ENCODE measurements at regions not wholly inside any gene's neighbourhood (a gene's known extent, or its start where the extent isn't known, plus 50 kb on each side); places are given as distances from the start of the nearest gene placed in this dataset.

GRCh38 chr2:5886462-5886861 is 194.3 kb downstream of the SOX11 start:
- Histone ChIP-seq H2AFZ (ENCODE audit: low read depth, low read length) (no peak overlapping the region), H3K36me3 (ENCODE audit: insufficient read depth, low read length) (no peaks in the 10 kb centered on the region), H3K4me2 (ENCODE audit: low read length) (no peak overlapping the region), H4K20me1 (ENCODE audit: insufficient read depth, low read length) (no peaks in the 10 kb centered on the region), H3K27ac (ENCODE audit: low read depth, low read length) (no peak overlapping the region), H3K4me3 (ENCODE audit: insufficient read depth, low read depth, low read length) (no peak overlapping the region), H3K79me2 (ENCODE audit: insufficient read depth, low read length) (no peaks in the 10 kb centered on the region), H3K4me1 (ENCODE audit: insufficient read depth, low read length) (no peaks in the 10 kb centered on the region), H3K9ac (ENCODE audit: low read length) (no peak overlapping the region), H3K27me3 (ENCODE audit: insufficient read depth, low read length) (no peaks in the 10 kb centered on the region), H3K9me3 (ENCODE audit: insufficient read depth, low read depth, low read length) (no peaks in the 10 kb centered on the region)
- H3K4me3 Mint-ChIP-seq (ENCODE audit: unreplicated experiment): no peak overlapping the region
- TF ChIP-seq, protein P1, sequence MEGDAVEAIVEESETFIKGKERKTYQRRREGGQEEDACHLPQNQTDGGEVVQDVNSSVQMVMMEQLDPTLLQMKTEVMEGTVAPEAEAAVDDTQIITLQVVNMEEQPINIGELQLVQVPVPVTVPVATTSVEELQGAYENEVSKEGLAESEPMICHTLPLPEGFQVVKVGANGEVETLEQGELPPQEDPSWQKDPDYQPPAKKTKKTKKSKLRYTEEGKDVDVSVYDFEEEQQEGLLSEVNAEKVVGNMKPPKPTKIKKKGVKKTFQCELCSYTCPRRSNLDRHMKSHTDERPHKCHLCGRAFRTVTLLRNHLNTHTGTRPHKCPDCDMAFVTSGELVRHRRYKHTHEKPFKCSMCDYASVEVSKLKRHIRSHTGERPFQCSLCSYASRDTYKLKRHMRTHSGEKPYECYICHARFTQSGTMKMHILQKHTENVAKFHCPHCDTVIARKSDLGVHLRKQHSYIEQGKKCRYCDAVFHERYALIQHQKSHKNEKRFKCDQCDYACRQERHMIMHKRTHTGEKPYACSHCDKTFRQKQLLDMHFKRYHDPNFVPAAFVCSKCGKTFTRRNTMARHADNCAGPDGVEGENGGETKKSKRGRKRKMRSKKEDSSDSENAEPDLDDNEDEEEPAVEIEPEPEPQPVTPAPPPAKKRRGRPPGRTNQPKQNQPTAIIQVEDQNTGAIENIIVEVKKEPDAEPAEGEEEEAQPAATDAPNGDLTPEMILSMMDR (IDR thresholded peaks at IDR 0.05; ENCODE audit: insufficient read depth, low read depth, low read length): no peak
- TF ChIP-seq EZH2 (IDR thresholded peaks at IDR 0.05; ENCODE audit: insufficient read depth, low read length): no peak
- no peak for FAIRE-seq
- no peak for DNase-seq (ENCODE audit: low read depth)
- H3K9me3 Mint-ChIP-seq (ENCODE audit: unreplicated experiment): peaks cover 8% of the 10 kb centered on the region
- no peaks in the 10 kb centered on the region for H3K27me3 Mint-ChIP-seq (ENCODE audit: low read depth, unreplicated experiment)
- H3K4me1 Mint-ChIP-seq (ENCODE audit: low read depth, unreplicated experiment): no peaks in the 10 kb centered on the region
- H3K27ac Mint-ChIP-seq (ENCODE audit: unreplicated experiment): no peak overlapping the region
- no peaks in the 10 kb centered on the region for H3K36me3 Mint-ChIP-seq (ENCODE audit: low read depth, unreplicated experiment)

- no peaks in the 10 kb centered on the region for H3K4me1 ChIP-seq (ENCODE audit: insufficient read depth, low read length)
- Mint-ChIP-seq H3K27ac (ENCODE audit: unreplicated experiment) (no peak overlapping the region), H3K4me1 (ENCODE audit: low read depth, unreplicated experiment) (no peaks in the 10 kb centered on the region), H3K4me3 (ENCODE audit: unreplicated experiment) (no peak overlapping the region), H3K36me3 (ENCODE audit: low read depth, unreplicated experiment) (no peaks in the 10 kb centered on the region), H3K9me3 (ENCODE audit: unreplicated experiment) (peaks cover 5% of the 10 kb centered on the region), H3K27me3 (ENCODE audit: low read depth, unreplicated experiment) (no peaks in the 10 kb centered on the region)
- no peak overlapping the region for H2AFZ ChIP-seq (ENCODE audit: low read depth, low read length)
- FAIRE-seq (no peak), DNase-seq (ENCODE audit: low read depth) (no peak)
- H3K4me2 ChIP-seq (ENCODE audit: low read length): no peak overlapping the region
- TF ChIP-seq, protein P1 (IDR thresholded peaks at IDR 0.05; ENCODE audit: insufficient read depth, low read depth, low read length): no peak
- no peak for TF ChIP-seq EZH2 (IDR thresholded peaks at IDR 0.05; ENCODE audit: insufficient read depth, low read length)
- no peaks in the 10 kb centered on the region for H4K20me1 ChIP-seq (ENCODE audit: insufficient read depth, low read length)
- no peaks in the 10 kb centered on the region for H3K36me3 ChIP-seq (ENCODE audit: insufficient read depth, low read length)
- no peaks in the 10 kb centered on the region for H3K27me3 ChIP-seq (ENCODE audit: insufficient read depth, low read length)
- no peak overlapping the region for H3K9ac ChIP-seq (ENCODE audit: low read length)
- no peaks in the 10 kb centered on the region for H3K9me3 ChIP-seq (ENCODE audit: insufficient read depth, low read depth, low read length)
- H3K27ac ChIP-seq (ENCODE audit: low read depth, low read length): no peak overlapping the region
- H3K79me2 ChIP-seq (ENCODE audit: insufficient read depth, low read length): no peaks in the 10 kb centered on the region
- H3K4me3 ChIP-seq (ENCODE audit: insufficient read depth, low read depth, low read length): no peak overlapping the region
Observed at GRCh38 chr2:5888126-5888525, 195.9 kb downstream of the SOX11 start.

DNA sequence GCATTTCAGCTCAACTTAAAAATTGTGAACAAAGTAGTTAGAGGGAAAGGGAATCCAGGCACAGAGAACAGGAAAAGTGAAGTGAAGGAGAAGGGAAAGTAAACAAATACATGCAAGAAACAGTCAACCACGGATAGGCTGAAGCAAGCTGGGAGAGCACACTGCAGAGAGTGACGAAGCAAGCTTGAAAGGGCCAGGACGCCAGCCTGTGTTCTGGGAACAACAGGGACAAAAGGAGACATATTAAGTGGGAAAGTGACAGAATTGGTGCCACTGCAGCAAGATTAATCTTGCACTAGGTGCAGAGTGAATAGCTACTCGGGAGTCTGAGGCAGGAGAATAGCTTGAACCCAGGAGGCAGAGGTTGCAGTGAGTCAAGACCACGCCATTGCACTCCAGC is 197.3 kb downstream of the SOX11 start:
- no peak overlapping the region for H3K27ac ChIP-seq (ENCODE audit: low read depth, low read length)
- no peaks in the 10 kb centered on the region for H3K9me3 ChIP-seq (ENCODE audit: insufficient read depth, low read depth, low read length)
- DNase-seq (ENCODE audit: low read depth) (no peak), FAIRE-seq (no peak)
- H3K36me3 ChIP-seq (ENCODE audit: insufficient read depth, low read length): no peaks in the 10 kb centered on the region
- Mint-ChIP-seq H3K27ac (ENCODE audit: unreplicated experiment) (no peak overlapping the region), H3K9me3 (ENCODE audit: unreplicated experiment) (no peaks in the 10 kb centered on the region), H3K4me1 (ENCODE audit: low read depth, unreplicated experiment) (no peaks in the 10 kb centered on the region), H3K4me3 (ENCODE audit: unreplicated experiment) (no peak overlapping the region), H3K36me3 (ENCODE audit: low read depth, unreplicated experiment) (no peaks in the 10 kb centered on the region), H3K27me3 (ENCODE audit: low read depth, unreplicated experiment) (no peaks in the 10 kb centered on the region)
- no peak overlapping the region for H2AFZ ChIP-seq (ENCODE audit: low read depth, low read length)
- H3K79me2 ChIP-seq (ENCODE audit: insufficient read depth, low read length): no peaks in the 10 kb centered on the region
- H3K4me2 ChIP-seq (ENCODE audit: low read length): no peak overlapping the region
- no peak for TF ChIP-seq EZH2 (IDR thresholded peaks at IDR 0.05; ENCODE audit: insufficient read depth, low read length)
- TF ChIP-seq, protein P1 (IDR thresholded peaks at IDR 0.05; ENCODE audit: insufficient read depth, low read depth, low read length): no peak
- H4K20me1 ChIP-seq (ENCODE audit: insufficient read depth, low read length): no peaks in the 10 kb centered on the region
- H3K9ac ChIP-seq (ENCODE audit: low read length): no peak overlapping the region
- H3K27me3 ChIP-seq (ENCODE audit: insufficient read depth, low read length): no peaks in the 10 kb centered on the region
- H3K4me3 ChIP-seq (ENCODE audit: insufficient read depth, low read depth, low read length): no peak overlapping the region
- H3K4me1 ChIP-seq (ENCODE audit: insufficient read depth, low read length): no peaks in the 10 kb centered on the region
